T-cell (primary cell): ENCODE measurements at regions not wholly inside any gene's neighbourhood (a gene's known extent, or its start where the extent isn't known, plus 50 kb on each side); places are given as distances from the start of the nearest gene placed in this dataset.

Experiments used
- ATAC-seq, 4 experiments: fragments of 200-7000 bp in 3 of 4; fragments of 150-1000 bp in 1 of 4; cut with Tn5 transposase; replicated peaks in 1 of 4; 1 replicate in 3 of 4; 2 replicates in 1 of 4; pipeline ENCODE4 v1.10.0; 2021; ENCODE audit warnings: moderate library complexity in 3 of 4, mild to moderate bottlenecking in 2 of 4, moderate number of reproducible peaks in 1 of 4
- CTCF ChIA-PET, 2 donors: fragments of 300-600 bp; sonication (Branson Sonifier 250); formaldehyde crosslinking; loops; one replicate each; lab custom pipeline; 2022; ENCODE audit warnings: antibody characterized with exemption in 2 of 2; lab: Charles Lee
- POLR2A ChIA-PET, 2 donors: fragments of 300-600 bp; sonication (Branson Sonifier 250); formaldehyde crosslinking; loops; one replicate each; lab custom pipeline; 2022; ENCODE audit warnings: antibody characterized with exemption in 2 of 2; lab: Charles Lee
- DNase-seq, 35 experiments: peaks; one replicate each; pipeline versions ENCODE4 v3.0.0 to v3.0.0-alpha.2; 2013 to 2023
- H3K27ac ChIP-seq: one replicate; pipeline ENCODE4 v1.5.1; 2013; ENCODE audit warnings: low read length
- H3K27me3 ChIP-seq, 2 experiments: replicated peaks in 1 of 2; 1 replicate in 1 of 2; 2 replicates in 1 of 2; pipeline versions ENCODE4 v1.6.1 to v1.7.0; 2013; ENCODE audit warnings: low read length in 1 of 2, mixed read lengths in 1 of 2; ENCODE audit not compliant: control insufficient read depth in 2 of 2, insufficient read depth in 2 of 2; ENCODE audit errors: extremely low read depth in 1 of 2
- H3K36me3 ChIP-seq, 2 donors: 1 replicate in 1 of 2; 2 replicates in 1 of 2; pipeline versions ENCODE4 v1.6.1 to v1.7.0; 2013; ENCODE audit warnings: low read length in 1 of 2; ENCODE audit not compliant: control insufficient read depth in 2 of 2, insufficient read depth in 1 of 2; ENCODE audit errors: extremely low read depth in 1 of 2
- H3K4me1 ChIP-seq, 2 experiments: 1 replicate in 1 of 2; 2 replicates in 1 of 2; pipeline versions ENCODE4 v1.6.1 to v1.7.0; 2013; ENCODE audit warnings: low read length in 2 of 2, mixed read lengths in 1 of 2; ENCODE audit not compliant: insufficient read depth in 2 of 2, control insufficient read depth in 1 of 2; ENCODE audit errors: extremely low read depth in 1 of 2
- H3K4me3 ChIP-seq, 2 donors: 1 replicate in 1 of 2; 2 replicates in 1 of 2; pipeline versions ENCODE4 v1.5.1 to v1.7.0; 2013; ENCODE audit warnings: mild to moderate bottlenecking in 2 of 2, low read length in 1 of 2, moderate library complexity in 1 of 2; ENCODE audit not compliant: control insufficient read depth in 1 of 2; ENCODE audit errors: extremely low read depth in 1 of 2
- H3K9me3 ChIP-seq: 2 replicates; pipeline ENCODE4 v1.7.0; 2013
- H3K27ac Mint-ChIP-seq, 2 donors: one replicate each; pipeline ENCODE4 v1.8.0; 2020 to 2021; ENCODE audit warnings: mild to moderate bottlenecking in 2 of 2, mixed read lengths in 2 of 2
- H3K27me3 Mint-ChIP-seq, 2 donors: one replicate each; pipeline ENCODE4 v1.8.0; 2021 to 2022; ENCODE audit warnings: mixed read lengths in 2 of 2
- H3K36me3 Mint-ChIP-seq: one replicate; pipeline ENCODE4 v1.8.0; 2021; ENCODE audit warnings: mixed read lengths
- H3K4me1 Mint-ChIP-seq, 3 donors: one replicate each; pipeline ENCODE4 v1.8.0; 2020 to 2022; ENCODE audit warnings: mixed read lengths in 3 of 3, mild to moderate bottlenecking in 1 of 3
- H3K4me3 Mint-ChIP-seq, 3 donors: one replicate each; pipeline ENCODE4 v1.8.0; 2020 to 2022; ENCODE audit warnings: mild to moderate bottlenecking in 3 of 3, mixed read lengths in 3 of 3, moderate library complexity in 3 of 3
- H3K9me3 Mint-ChIP-seq, 3 donors: one replicate each; pipeline ENCODE4 v1.8.0; 2020 to 2022; ENCODE audit warnings: mixed read lengths in 3 of 3
- WGBS: methylation state at CpG from one replicate; pipeline ENCODE4 v1.1.5; 2013; ENCODE audit warnings: missing lambda C conversion rate; ENCODE audit not compliant: insufficient coverage; 5-methylcytosine and 5-hydroxymethylcytosine counted together

GRCh38 chr1:245092638-245092976, 62.2 kb upstream of the KIF26B start:
- 84% methylated on average over 4 of the region's 5 CpGs for WGBS
- CTCF ChIA-PET = interaction anchor here in 1 of 2 donors (0.7 kb wide), 1 partner anchor 493 kb away, joined by 3 read pairs; no protein-coding TSS in a partner anchor
- Histone ChIP-seq H3K27ac (no peak overlapping the region), H3K36me3 (no peaks in the 10 kb centered on the region), H3K27me3 (no peaks in the 10 kb centered on the region), H3K4me3 (no peak overlapping the region), H3K4me1 (no peaks in the 10 kb centered on the region), H3K9me3 (no peaks in the 10 kb centered on the region)
- ATAC-seq (no peak), DNase-seq (no peak)
- Mint-ChIP-seq H3K36me3 (no peaks in the 10 kb centered on the region), H3K27ac (no peak overlapping the region), H3K4me3 (no peak overlapping the region), H3K27me3 (no peaks in the 10 kb centered on the region), H3K9me3 (no peaks in the 10 kb centered on the region), H3K4me1 (no peaks in the 10 kb centered on the region)
- POLR2A ChIA-PET = no interaction called here

DNA sequence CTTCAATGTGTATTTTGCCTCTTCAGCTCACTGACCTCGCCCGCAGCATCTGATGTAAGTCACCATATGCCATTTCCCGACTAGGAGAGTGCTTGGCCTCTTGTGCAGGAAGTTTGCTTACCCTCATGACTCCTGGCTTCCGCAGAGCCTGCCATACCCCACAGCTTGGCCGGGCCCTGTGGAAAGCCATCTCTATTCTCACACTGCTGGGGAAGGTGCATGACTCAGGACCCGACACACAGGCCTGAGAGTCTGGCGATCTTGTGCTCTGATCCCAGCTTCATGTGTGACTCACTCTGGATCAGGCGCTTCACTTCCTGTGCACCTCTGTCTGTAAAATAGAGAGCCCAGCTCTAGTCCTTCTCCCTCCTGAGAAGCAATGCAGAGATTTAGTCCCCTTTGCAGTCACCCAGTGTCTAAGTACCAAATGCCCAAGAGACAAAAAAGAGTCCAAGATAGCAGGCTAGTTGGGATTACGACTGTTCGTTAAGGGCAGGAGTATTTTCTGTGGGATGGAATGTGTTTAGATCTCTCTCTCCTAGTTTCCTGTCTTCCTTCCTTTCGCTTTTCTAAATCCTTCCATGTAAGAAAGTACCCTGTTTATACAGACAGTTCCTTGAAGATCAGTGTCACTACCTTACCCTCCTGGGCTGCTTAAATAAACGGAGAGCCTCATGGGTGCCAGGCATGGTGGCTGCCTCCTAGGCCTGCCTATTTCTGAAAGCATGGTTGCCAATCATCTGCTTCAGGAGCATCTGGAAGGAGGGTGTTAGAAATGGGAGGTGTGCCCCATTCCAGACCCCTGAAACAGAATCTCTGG, 62.8 kb upstream of the KIF26B start:
- no peak overlapping the region for H3K4me3 ChIP-seq
- H3K27me3 ChIP-seq = no peaks in the 10 kb centered on the region
- DNase-seq (no peak), ATAC-seq (no peak)
- Mint-ChIP-seq H3K9me3 (no peaks in the 10 kb centered on the region), H3K4me3 (no peak overlapping the region), H3K36me3 (no peaks in the 10 kb centered on the region), H3K27ac (no peak overlapping the region), H3K4me1 (no peaks in the 10 kb centered on the region), H3K27me3 (no peaks in the 10 kb centered on the region)
- H3K36me3 ChIP-seq = no peaks in the 10 kb centered on the region
- CTCF ChIA-PET = interaction anchor here in 1 of 2 donors (0.7 kb wide), 1 partner anchor 492 kb away, joined by 3 read pairs; no protein-coding TSS in a partner anchor
- H3K4me1 ChIP-seq = no peaks in the 10 kb centered on the region
- no peak overlapping the region for H3K27ac ChIP-seq
- 81% methylated on average over 10 of the region's 12 CpGs for WGBS
- POLR2A ChIA-PET = no interaction called here
- no peaks in the 10 kb centered on the region for H3K9me3 ChIP-seq

- Mint-ChIP-seq H3K27me3 (no peaks in the 10 kb centered on the region), H3K4me1 (no peaks in the 10 kb centered on the region), H3K4me3 (no peak overlapping the region), H3K27ac (no peak overlapping the region), H3K9me3 (no peaks in the 10 kb centered on the region), H3K36me3 (no peaks in the 10 kb centered on the region)
- no peak overlapping the region for H3K27ac ChIP-seq
- no peaks in the 10 kb centered on the region for H3K27me3 ChIP-seq
- H3K4me3 ChIP-seq = no peak overlapping the region
- WGBS = 96% methylated on average over 9 of the region's 16 CpGs
- no peaks in the 10 kb centered on the region for H3K36me3 ChIP-seq
- POLR2A ChIA-PET = no interaction called here
- DNase-seq (no peak), ATAC-seq (no peak)
- CTCF ChIA-PET = no interaction called here
- no peaks in the 10 kb centered on the region for H3K4me1 ChIP-seq
- no peaks in the 10 kb centered on the region for H3K9me3 ChIP-seq
These were observed 63.6 kb upstream of the KIF26B start for GRCh38 chr1:245091171-245091621.

DNA sequence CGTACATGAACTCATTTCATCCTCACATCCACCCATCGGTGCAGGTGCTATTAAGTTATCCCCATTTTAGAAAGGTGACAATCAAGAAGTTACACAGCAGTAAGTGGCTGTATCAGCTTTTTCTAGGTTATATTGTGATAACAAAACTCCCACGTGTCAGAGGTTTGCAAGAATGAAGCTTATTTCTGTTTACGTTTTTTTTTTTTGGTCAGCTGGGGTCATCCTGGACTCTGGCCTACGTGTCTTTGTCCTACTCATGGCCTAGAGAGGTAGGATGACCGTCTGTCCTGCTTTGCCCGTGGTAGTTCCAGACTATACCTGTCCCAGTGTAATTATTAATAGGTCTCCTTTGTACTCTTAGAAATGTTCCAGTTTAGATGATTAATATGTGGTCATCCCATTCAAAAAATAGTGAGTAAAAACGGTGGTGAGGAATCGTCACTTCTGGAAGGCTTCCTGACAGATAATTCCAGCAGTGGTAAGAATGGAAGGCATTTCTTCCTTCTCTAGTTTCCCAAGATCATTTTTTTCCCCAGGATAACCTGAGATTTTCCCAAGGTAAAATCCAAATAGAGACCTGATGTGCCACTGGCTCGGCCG, 64.2 kb upstream of the KIF26B start:
- ATAC-seq = no peak
- POLR2A ChIA-PET = no interaction called here

DNA sequence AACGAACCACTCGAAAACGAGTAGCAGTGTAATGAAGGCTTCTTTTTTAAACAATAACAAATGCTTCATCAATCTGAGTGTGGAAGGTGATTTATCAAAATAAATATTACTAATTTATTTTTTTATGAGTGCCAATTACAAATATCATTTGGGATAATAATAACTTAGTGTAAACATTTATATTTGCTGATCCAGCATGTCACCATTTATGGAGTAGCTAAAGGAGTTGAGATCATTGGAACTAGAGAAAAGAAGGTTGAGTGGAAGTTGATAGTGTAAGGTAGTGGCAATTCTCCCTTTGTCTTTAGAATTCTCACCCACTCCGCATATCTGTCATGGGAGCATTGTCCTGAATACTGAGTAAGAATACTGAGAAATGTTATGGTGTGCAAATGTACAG, 67.1 kb upstream of the KIF26B start:
- ATAC-seq (no peak), DNase-seq (no peak)
- no CpG with 5 or more reads among the region's 4 CpGs for WGBS
- no peaks in the 10 kb centered on the region for H3K9me3 Mint-ChIP-seq
- Histone ChIP-seq H3K9me3 (no peaks in the 10 kb centered on the region), H3K27ac (no peak overlapping the region), H3K4me3 (no peak overlapping the region), H3K27me3 (no peaks in the 10 kb centered on the region), H3K4me1 (no peaks in the 10 kb centered on the region), H3K36me3 (no peaks in the 10 kb centered on the region)
- no peaks in the 10 kb centered on the region for H3K36me3 Mint-ChIP-seq
- H3K4me3 Mint-ChIP-seq = no peak overlapping the region
- H3K27ac Mint-ChIP-seq = no peak overlapping the region
- ChIA-PET CTCF (interaction anchor here in 1 of 2 donors (0.6 kb wide), 1 partner anchor 292 kb away, joined by 6 read pairs; no protein-coding TSS in a partner anchor), POLR2A (no interaction called here)
- H3K4me1 Mint-ChIP-seq = no peaks in the 10 kb centered on the region
- H3K27me3 Mint-ChIP-seq = no peaks in the 10 kb centered on the region

More for the DNA sequence above, 64.2 kb upstream of the KIF26B start:
- Histone ChIP-seq H3K9me3 (no peaks in the 10 kb centered on the region), H3K4me1 (no peaks in the 10 kb centered on the region), H3K4me3 (no peak overlapping the region), H3K27ac (no peak overlapping the region), H3K27me3 (no peaks in the 10 kb centered on the region), H3K36me3 (no peaks in the 10 kb centered on the region)
- Mint-ChIP-seq H3K4me3 (no peak overlapping the region), H3K27me3 (no peaks in the 10 kb centered on the region), H3K27ac (no peak overlapping the region), H3K4me1 (no peaks in the 10 kb centered on the region), H3K9me3 (no peaks in the 10 kb centered on the region), H3K36me3 (no peaks in the 10 kb centered on the region)
- no peak for DNase-seq
- 81% methylated on average over 5 of the region's 11 CpGs for WGBS
- CTCF ChIA-PET = no interaction called here

DNA sequence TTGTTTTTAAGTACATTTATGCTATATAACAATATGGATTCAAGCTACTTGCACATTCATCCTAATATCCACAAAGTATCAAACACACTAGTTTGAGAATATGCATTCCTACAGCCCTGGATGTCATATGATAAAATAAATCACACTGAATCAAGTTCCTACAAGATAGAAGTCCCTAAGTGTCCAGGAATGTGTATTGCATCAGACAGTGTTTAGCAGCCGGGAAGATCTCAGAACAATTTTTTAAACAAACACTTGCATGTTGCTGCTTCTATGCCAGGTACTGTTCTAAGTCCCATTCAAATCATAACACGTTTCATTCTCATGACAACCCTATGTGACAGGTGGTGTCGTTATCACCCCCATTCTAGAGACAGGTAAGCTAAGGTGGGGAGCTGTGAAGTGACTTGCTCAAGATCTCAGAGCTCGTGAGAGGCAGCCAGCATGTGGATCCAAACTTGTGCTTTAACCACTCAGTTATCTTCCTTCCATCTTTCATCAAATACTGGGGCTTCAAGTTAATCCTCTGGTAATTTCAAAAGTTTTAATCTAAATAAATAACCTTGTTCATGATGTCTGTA, 68.3 kb upstream of the KIF26B start:
- POLR2A ChIA-PET = no interaction called here
- Mint-ChIP-seq H3K27me3 (no peaks in the 10 kb centered on the region), H3K27ac (no peak overlapping the region), H3K4me3 (no peak overlapping the region), H3K9me3 (no peaks in the 10 kb centered on the region), H3K36me3 (peaks cover 2% of the 10 kb centered on the region), H3K4me1 (no peaks in the 10 kb centered on the region)
- Histone ChIP-seq H3K36me3 (no peaks in the 10 kb centered on the region), H3K27me3 (no peaks in the 10 kb centered on the region), H3K4me3 (no peak overlapping the region), H3K4me1 (no peaks in the 10 kb centered on the region), H3K27ac (no peak overlapping the region), H3K9me3 (no peaks in the 10 kb centered on the region)
- no CpG with 5 or more reads among the region's 4 CpGs for whole genome bisulfite sequencing
- ATAC-seq = no peak
- no peak for DNase-seq
- CTCF ChIA-PET = no interaction called here
